HG03135 (cell line): ENCODE measurements at regions not wholly inside any gene's neighbourhood (a gene's known extent, or its start where the extent isn't known, plus 50 kb on each side); places are given as distances from the start of the nearest gene placed in this dataset.

ENCODE experiments used
- ATAC-seq: cut with Tn5 transposase; IDR thresholded peaks from one replicate; pipeline ENCODE4 v1.9.1; 2021; ENCODE audit warnings: mild to moderate bottlenecking, moderate library complexity; ENCODE audit not compliant: unreplicated experiment

GRCh38 chr3:117786349-117786748 is 1076.8 kb downstream of the TUSC7 start:
- no peak for ATAC-seq

- ATAC-seq, result no peak
Measured at GRCh38 chr3:117788061-117788460, 1078.5 kb downstream of the TUSC7 start.

GRCh38 chr3:117788506-117788905 is 1078.9 kb downstream of the TUSC7 start:
- ATAC-seq, result no peak

GRCh38 chr3:117790235-117790987 is 1080.8 kb downstream of the TUSC7 start:
- no peak for ATAC-seq

- no peak for ATAC-seq
Measured at GRCh38 chr3:117793622-117794265, 1084.2 kb downstream of the TUSC7 start.

- no peak for ATAC-seq
Measured at GRCh38 chr3:117798221-117798620, 1088.6 kb downstream of the TUSC7 start.

GRCh38 chr3:117798687-117799386 is 1089.3 kb downstream of the TUSC7 start:
- ATAC-seq, result no peak

GRCh38 chr3:117799387-117799735 is 1089.8 kb downstream of the TUSC7 start:
- ATAC-seq, result no peak

- no peak for ATAC-seq
Measured at GRCh38 chr3:117801912-117802239, 1092.3 kb downstream of the TUSC7 start.

GRCh38 chr3:117809186-117810081 is 1099.9 kb downstream of the TUSC7 start:
- ATAC-seq, result no peak

- no peak for ATAC-seq
Measured at GRCh38 chr3:117811786-117812185, 1102.2 kb downstream of the TUSC7 start.

GRCh38 chr3:117814975-117815374 is 1105.4 kb downstream of the TUSC7 start:
- ATAC-seq, result no peak

- ATAC-seq, result no peak
Measured at GRCh38 chr3:117817103-117817502, 1107.5 kb downstream of the TUSC7 start.

- ATAC-seq, result no peak
Measured at GRCh38 chr3:117818592-117818991, 1109.0 kb downstream of the TUSC7 start.

- ATAC-seq, result no peak
Measured at GRCh38 chr3:117820658-117821299, 1111.2 kb downstream of the TUSC7 start.

- ATAC-seq, result no peak
Measured at GRCh38 chr3:117822416-117822815, 1112.8 kb downstream of the TUSC7 start.

- ATAC-seq, result no peak
Measured at GRCh38 chr3:117836296-117836695, 1126.7 kb downstream of the TUSC7 start.

GRCh38 chr3:117837391-117837790 is 1127.8 kb downstream of the TUSC7 start:
- ATAC-seq, result no peak

GRCh38 chr3:117842086-117842485 is 1132.5 kb downstream of the TUSC7 start:
- ATAC-seq, result no peak

- ATAC-seq, result no peak
Measured at GRCh38 chr3:117843356-117843755, 1133.8 kb downstream of the TUSC7 start.

- no peak for ATAC-seq
Measured at GRCh38 chr3:117844676-117845075, 1135.1 kb downstream of the TUSC7 start.
